HCT116 (cell line): ENCODE measurements at regions not wholly inside any gene's neighbourhood (a gene's known extent, or its start where the extent isn't known, plus 50 kb on each side); places are given as distances from the start of the nearest gene placed in this dataset.

Source experiments
- ATAC-seq: fragments of 200-7000 bp; cut with Tn5 transposase; 2 replicates; pipeline ENCODE4 v1.9.1; 2020; ENCODE audit warnings: mild to moderate bottlenecking, moderate library complexity
- BruUV-seq: library from RNA; stranded (reverse); fragments of 400-500 nt; replicated peaks from 2 replicates; lab custom pipeline; 2021; lab: Mats Ljungman, UMichigan
- CTCF ChIA-PET: fragments of 300-600 bp; sonication (Branson Sonifier 250); formaldehyde crosslinking; loops from one replicate; lab custom pipeline; 2021; ENCODE audit warnings: antibody characterized with exemption; lab: Charles Lee
- POLR2A ChIA-PET: fragments of 300-600, 350-600 bp; sonication (Branson Sonifier 250); formaldehyde crosslinking; loops from one replicate; lab custom pipeline; 2021; ENCODE audit warnings: antibody characterized with exemption; lab: Charles Lee
- RAD21 ChIA-PET, 2 experiments: fragments of 300-600 bp; sonication (Branson Sonifier 250); formaldehyde crosslinking; loops; one replicate each; lab custom pipeline; 2023; ENCODE audit warnings: low total read pairs in 2 of 2; ENCODE audit not compliant: uncharacterized antibody in 2 of 2, unreplicated experiment in 2 of 2, low non-redundant PET in 1 of 2; lab: Charles Lee
- DNase-seq: peaks from one replicate; pipeline ENCODE4 v3.0.0-alpha.2; 2010; ENCODE audit warnings: low read depth, low spot score
- H2AFZ ChIP-seq: fragments of 200-600 bp; shearing (Covaris generic), sonication (generic); 2 replicates; pipeline ENCODE4 v1.6.1; 2017; ENCODE audit warnings: low read depth, mixed run types, mixed read lengths, antibody characterized with exemption, low read length; ENCODE audit not compliant: poor library complexity, severe bottlenecking
- H3K27ac ChIP-seq: 2 replicates; pipeline ENCODE4 v1.5.1; 2012; ENCODE audit warnings: low read depth, low read length
- H3K27me3 ChIP-seq: fragments of 200-600 bp; sonication (generic); 2 replicates; pipeline ENCODE4 v1.6.1; 2016; ENCODE audit warnings: mixed run types, low read length, mixed read lengths; ENCODE audit not compliant: insufficient read depth
- H3K36me3 ChIP-seq, 2 experiments: fragments of 200-500 bp in 1 of 2; fragments of 200-600 bp in 1 of 2; sonication (Bioruptor generic) in 1 of 2; sonication (generic) in 1 of 2; 2 replicates each; pipeline versions ENCODE4 v1.5.1 to v1.6.1; 2014 to 2016; ENCODE audit warnings: low read length in 2 of 2, inconsistent platforms in 1 of 2, mixed read lengths in 1 of 2, mixed run types in 1 of 2; ENCODE audit not compliant: insufficient read depth in 2 of 2, control insufficient read depth in 1 of 2
- H3K4me1 ChIP-seq, 2 experiments: fragments of 200-600 bp in 1 of 2; sonication (generic) in 1 of 2; 2 replicates each; pipeline versions ENCODE4 v1.5.1 to v1.6.1; 2012 to 2017; ENCODE audit warnings: low read length in 2 of 2, inconsistent platforms in 1 of 2, mild to moderate bottlenecking in 1 of 2, mixed read lengths in 1 of 2, mixed run types in 1 of 2, moderate library complexity in 1 of 2; ENCODE audit not compliant: insufficient read depth in 2 of 2, control insufficient read depth in 1 of 2
- H3K4me2 ChIP-seq: fragments of 200-600 bp; sonication (generic); 2 replicates; pipeline ENCODE4 v1.6.1; 2017; ENCODE audit warnings: mixed run types, low read length, mixed read lengths
- H3K4me3 ChIP-seq, 2 experiments: fragments of 200-600 bp in 1 of 2; sonication (generic) in 1 of 2; replicated peaks in 1 of 2; 2 replicates each; pipeline ENCODE4 v1.5.1; 2011 to 2016; ENCODE audit warnings: low read length in 2 of 2, control low read depth in 1 of 2, low read depth in 1 of 2, mild to moderate bottlenecking in 1 of 2, mixed read lengths in 1 of 2, mixed run types in 1 of 2
- H3K79me2 ChIP-seq: fragments of 200-600 bp; sonication (generic); 2 replicates; pipeline ENCODE4 v1.6.1; 2017; ENCODE audit warnings: mild to moderate bottlenecking, mixed run types, low read length, moderate library complexity, mixed read lengths; ENCODE audit not compliant: insufficient read depth
- H3K9ac ChIP-seq: fragments of 200-600 bp; sonication (generic); 2 replicates; pipeline ENCODE4 v1.6.1; 2016; ENCODE audit warnings: low read length, mixed read lengths
- H3K9me2 ChIP-seq: fragments of 200-600 bp; sonication (generic), shearing (Covaris generic); 2 replicates; pipeline ENCODE4 v1.6.1; 2017; ENCODE audit warnings: mixed run types, mild to moderate bottlenecking, moderate library complexity; ENCODE audit not compliant: insufficient read depth
- H3K9me3 ChIP-seq, 2 experiments: fragments of 200-500 bp in 1 of 2; fragments of 200-600 bp in 1 of 2; sonication (Bioruptor generic) in 1 of 2; sonication (generic) in 1 of 2; 2 replicates each; pipeline ENCODE4 v1.6.1; 2014 to 2017; ENCODE audit warnings: low read length in 2 of 2, mixed read lengths in 2 of 2, inconsistent platforms in 1 of 2, low read depth in 1 of 2, mild to moderate bottlenecking in 1 of 2, mixed run types in 1 of 2, moderate library complexity in 1 of 2; ENCODE audit not compliant: control insufficient read depth in 1 of 2, insufficient read depth in 1 of 2
- H4K20me1 ChIP-seq: fragments of 200-600 bp; sonication (generic), shearing (Covaris generic); 2 replicates; pipeline ENCODE4 v1.6.1; 2017; ENCODE audit warnings: mixed run types, mild to moderate bottlenecking, moderate library complexity; ENCODE audit not compliant: insufficient read depth
- CEBPB ChIP-seq: IDR thresholded peaks from 2 replicates; pipeline ENCODE4 v1.6.1; 2012; ENCODE audit warnings: low read depth
- ELF1 ChIP-seq: IDR thresholded peaks from 2 replicates; pipeline ENCODE4 v1.6.1; 2012; ENCODE audit warnings: low read depth, borderline replicate concordance
- EZH2 ChIP-seq: fragments of 200-600 bp; sonication (generic); IDR thresholded peaks from 2 replicates; pipeline ENCODE4 v1.6.1; 2017; ENCODE audit warnings: antibody characterized with exemption, mixed run types
- EZH2phosphoT487 ChIP-seq: fragments of 200-600 bp; IDR thresholded peaks from 2 replicates; pipeline ENCODE4 v1.6.1; 2018; ENCODE audit warnings: antibody characterized with exemption, borderline replicate concordance
- FOSL1 ChIP-seq: IDR thresholded peaks from 2 replicates; pipeline ENCODE4 v1.6.1; 2012; ENCODE audit warnings: low read depth
- JUND ChIP-seq: IDR thresholded peaks from 2 replicates; pipeline ENCODE4 v1.6.1; 2012
- POLR2A ChIP-seq: IDR thresholded peaks from 2 replicates; pipeline ENCODE4 v1.7.0; 2011; ENCODE audit warnings: borderline replicate concordance; ENCODE audit not compliant: insufficient read depth, insufficient read length; ENCODE audit errors: extremely low read depth
- POLR2AphosphoS5 ChIP-seq: IDR thresholded peaks from 2 replicates; pipeline ENCODE4 v1.6.1; 2011; ENCODE audit warnings: mild to moderate bottlenecking, low read depth, low read length, moderate library complexity
- RAD21 ChIP-seq: IDR thresholded peaks from 2 replicates; pipeline ENCODE4 v1.6.1; 2012; ENCODE audit warnings: low read depth, mild to moderate bottlenecking
- SIN3A ChIP-seq: IDR thresholded peaks from 2 replicates; pipeline ENCODE4 v1.6.1; 2012; ENCODE audit warnings: low read depth
- SP1 ChIP-seq: IDR thresholded peaks from 2 replicates; pipeline ENCODE4 v1.6.1; 2012; ENCODE audit warnings: low read depth
- SRF ChIP-seq: IDR thresholded peaks from 2 replicates; pipeline ENCODE4 v1.6.1; 2012; ENCODE audit warnings: low read depth
- TCF7L2 ChIP-seq: IDR thresholded peaks from 2 replicates; pipeline ENCODE4 v1.7.0; 2011; ENCODE audit warnings: borderline replicate concordance, inconsistent platforms; ENCODE audit not compliant: insufficient read depth, insufficient read length; ENCODE audit errors: extremely low read depth
- YY1 ChIP-seq: IDR thresholded peaks from 2 replicates; pipeline ENCODE4 v1.6.1; 2011; ENCODE audit warnings: low read length, low read depth, moderate library complexity, mild to moderate bottlenecking; ENCODE audit not compliant: insufficient replicate concordance; ENCODE audit errors: extremely low read depth
- ZFX ChIP-seq: fragments of 450-650 bp; IDR thresholded peaks from 2 replicates; pipeline ENCODE4 v1.6.1; 2017
- ZNF274 ChIP-seq: fragments of 200-500 bp; sonication (Bioruptor generic); IDR thresholded peaks from 2 replicates; pipeline ENCODE4 v1.6.1; 2014; ENCODE audit warnings: mild to moderate bottlenecking, low read depth, low read length, inconsistent platforms
- intact Hi-C: fragments of 100-400 bp; cut with micrococcal nuclease; formaldehyde crosslinking; loops from 2 replicates; pipeline ENCODE4 v1.10.0; 2022
- TF ChIP-seq, protein P1 (sequence below), 3 experiments: fragments of 200-600 bp in 1 of 3; sonication (generic) in 1 of 3; IDR thresholded peaks in 2 of 3; conservative IDR thresholded peaks in 1 of 3; 2 replicates each; pipeline ENCODE4 v1.5.1; 2012 to 2017; ENCODE audit warnings: low read depth in 2 of 3, low read length in 2 of 3, antibody characterized with exemption in 1 of 3, borderline replicate concordance in 1 of 3, control low read depth in 1 of 3, mild to moderate bottlenecking in 1 of 3, mixed read lengths in 1 of 3, mixed run types in 1 of 3, moderate library complexity in 1 of 3; ENCODE audit not compliant: insufficient read depth in 1 of 3
- TF ChIP-seq, protein P2 (sequence below): IDR thresholded peaks from 2 replicates; pipeline ENCODE4 v1.6.1; 2012
- TF ChIP-seq, protein P3 (sequence below): IDR thresholded peaks from 2 replicates; pipeline ENCODE4 v1.6.1; 2012
- TF ChIP-seq, protein P4 (sequence below): IDR thresholded peaks from 2 replicates; pipeline ENCODE4 v1.6.1; 2012; ENCODE audit warnings: low read depth

GRCh38 chr17:37844977-37845293 lies 79.3 kb upstream of the TBC1D3K start:
- intact Hi-C loops = no loop called here
- Histone ChIP-seq H3K4me3 (no peak overlapping the region), H3K4me2 (peak overlapping the region; percentile 31), H4K20me1 (no peaks in the 10 kb centered on the region), H3K27me3 (no peaks in the 10 kb centered on the region), H3K9ac (no peak overlapping the region), H3K27ac (no peak overlapping the region), H3K9me2 (no peaks in the 10 kb centered on the region), H3K9me3 (no peaks in the 10 kb centered on the region), H2AFZ (peak overlapping the region; percentile 47), H3K79me2 (no peaks in the 10 kb centered on the region), H3K36me3 (no peaks in the 10 kb centered on the region), H3K4me1 (peaks cover 0 to 18% of the 10 kb centered on the region in 2 experiments; a peak in 1 of 4 replicates)
- no TSS peak for BruUV-seq
- TF ChIP-seq, protein P1, sequence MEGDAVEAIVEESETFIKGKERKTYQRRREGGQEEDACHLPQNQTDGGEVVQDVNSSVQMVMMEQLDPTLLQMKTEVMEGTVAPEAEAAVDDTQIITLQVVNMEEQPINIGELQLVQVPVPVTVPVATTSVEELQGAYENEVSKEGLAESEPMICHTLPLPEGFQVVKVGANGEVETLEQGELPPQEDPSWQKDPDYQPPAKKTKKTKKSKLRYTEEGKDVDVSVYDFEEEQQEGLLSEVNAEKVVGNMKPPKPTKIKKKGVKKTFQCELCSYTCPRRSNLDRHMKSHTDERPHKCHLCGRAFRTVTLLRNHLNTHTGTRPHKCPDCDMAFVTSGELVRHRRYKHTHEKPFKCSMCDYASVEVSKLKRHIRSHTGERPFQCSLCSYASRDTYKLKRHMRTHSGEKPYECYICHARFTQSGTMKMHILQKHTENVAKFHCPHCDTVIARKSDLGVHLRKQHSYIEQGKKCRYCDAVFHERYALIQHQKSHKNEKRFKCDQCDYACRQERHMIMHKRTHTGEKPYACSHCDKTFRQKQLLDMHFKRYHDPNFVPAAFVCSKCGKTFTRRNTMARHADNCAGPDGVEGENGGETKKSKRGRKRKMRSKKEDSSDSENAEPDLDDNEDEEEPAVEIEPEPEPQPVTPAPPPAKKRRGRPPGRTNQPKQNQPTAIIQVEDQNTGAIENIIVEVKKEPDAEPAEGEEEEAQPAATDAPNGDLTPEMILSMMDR (IDR thresholded peaks at IDR 0.05 in 2 of 3, conservative IDR thresholded peaks at IDR 0.05 in 1 of 3; ENCODE audit: borderline replicate concordance in 1 of 3, insufficient read depth in 1 of 3, low read depth in 2 of 3, low read length in 2 of 3) = no peak
- no peak for TF ChIP-seq POLR2AphosphoS5
- no peak for TF ChIP-seq CEBPB
- no peak for TF ChIP-seq ZNF274
- TF ChIP-seq SRF = no peak
- TF ChIP-seq TCF7L2 = no peak
- no peak for TF ChIP-seq RAD21
- no peak for TF ChIP-seq SP1
- TF ChIP-seq, protein P2, sequence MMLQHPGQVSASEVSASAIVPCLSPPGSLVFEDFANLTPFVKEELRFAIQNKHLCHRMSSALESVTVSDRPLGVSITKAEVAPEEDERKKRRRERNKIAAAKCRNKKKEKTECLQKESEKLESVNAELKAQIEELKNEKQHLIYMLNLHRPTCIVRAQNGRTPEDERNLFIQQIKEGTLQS = no peak
- TF ChIP-seq, protein P3, sequence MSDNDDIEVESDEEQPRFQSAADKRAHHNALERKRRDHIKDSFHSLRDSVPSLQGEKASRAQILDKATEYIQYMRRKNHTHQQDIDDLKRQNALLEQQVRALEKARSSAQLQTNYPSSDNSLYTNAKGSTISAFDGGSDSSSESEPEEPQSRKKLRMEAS = no peak
- TF ChIP-seq JUND = no peak
- TF ChIP-seq YY1 = no peak
- TF ChIP-seq ZFX = no peak
- TF ChIP-seq, protein P4, sequence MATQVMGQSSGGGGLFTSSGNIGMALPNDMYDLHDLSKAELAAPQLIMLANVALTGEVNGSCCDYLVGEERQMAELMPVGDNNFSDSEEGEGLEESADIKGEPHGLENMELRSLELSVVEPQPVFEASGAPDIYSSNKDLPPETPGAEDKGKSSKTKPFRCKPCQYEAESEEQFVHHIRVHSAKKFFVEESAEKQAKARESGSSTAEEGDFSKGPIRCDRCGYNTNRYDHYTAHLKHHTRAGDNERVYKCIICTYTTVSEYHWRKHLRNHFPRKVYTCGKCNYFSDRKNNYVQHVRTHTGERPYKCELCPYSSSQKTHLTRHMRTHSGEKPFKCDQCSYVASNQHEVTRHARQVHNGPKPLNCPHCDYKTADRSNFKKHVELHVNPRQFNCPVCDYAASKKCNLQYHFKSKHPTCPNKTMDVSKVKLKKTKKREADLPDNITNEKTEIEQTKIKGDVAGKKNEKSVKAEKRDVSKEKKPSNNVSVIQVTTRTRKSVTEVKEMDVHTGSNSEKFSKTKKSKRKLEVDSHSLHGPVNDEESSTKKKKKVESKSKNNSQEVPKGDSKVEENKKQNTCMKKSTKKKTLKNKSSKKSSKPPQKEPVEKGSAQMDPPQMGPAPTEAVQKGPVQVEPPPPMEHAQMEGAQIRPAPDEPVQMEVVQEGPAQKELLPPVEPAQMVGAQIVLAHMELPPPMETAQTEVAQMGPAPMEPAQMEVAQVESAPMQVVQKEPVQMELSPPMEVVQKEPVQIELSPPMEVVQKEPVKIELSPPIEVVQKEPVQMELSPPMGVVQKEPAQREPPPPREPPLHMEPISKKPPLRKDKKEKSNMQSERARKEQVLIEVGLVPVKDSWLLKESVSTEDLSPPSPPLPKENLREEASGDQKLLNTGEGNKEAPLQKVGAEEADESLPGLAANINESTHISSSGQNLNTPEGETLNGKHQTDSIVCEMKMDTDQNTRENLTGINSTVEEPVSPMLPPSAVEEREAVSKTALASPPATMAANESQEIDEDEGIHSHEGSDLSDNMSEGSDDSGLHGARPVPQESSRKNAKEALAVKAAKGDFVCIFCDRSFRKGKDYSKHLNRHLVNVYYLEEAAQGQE = no peak
- TF ChIP-seq POLR2A = no peak
- TF ChIP-seq ELF1 = no peak
- no peak for TF ChIP-seq SIN3A
- TF ChIP-seq EZH2phosphoT487 = no peak
- no peak for TF ChIP-seq EZH2
- no peak for TF ChIP-seq FOSL1
- RAD21 ChIA-PET = no interaction called here
- CTCF ChIA-PET = interaction anchor here (1.7 kb wide), 1 partner anchor 29 kb away, joined by 5 read pairs; no protein-coding TSS in a partner anchor
- DNase-seq = no peak
- POLR2A ChIA-PET = no interaction called here
- ATAC-seq = no peak
